Heart right ventricle (tissue), 16 donors: ENCODE measurements at regions not wholly inside any gene's neighbourhood (a gene's known extent, or its start where the extent isn't known, plus 50 kb on each side); places are given as distances from the start of the nearest gene placed in this dataset.

ENCODE experiments used
- ATAC-seq, 8 donors: fragments of 200-7000 bp; cut with Tn5 transposase; one replicate each; pipeline ENCODE4 v1.9.1; 2020; ENCODE audit warnings: mild to moderate bottlenecking in 8 of 8, moderate library complexity in 8 of 8, moderate number of reproducible peaks in 1 of 8
- DNase-seq, 2 donors: peaks; one replicate each; pipeline ENCODE4 v3.0.0-alpha.2; 2020
- H3K27ac ChIP-seq, 10 donors: fragments of 200-600 bp; sonication (generic) in 2 of 10; one replicate each; pipeline versions ENCODE4 v1.5.0 to v1.8.0; 2020 to 2022; ENCODE audit warnings: mild to moderate bottlenecking in 3 of 10
- H3K27me3 ChIP-seq, 7 donors: fragments of 200-600 bp; one replicate each; pipeline ENCODE4 v1.8.0; 2021 to 2022; ENCODE audit warnings: mild to moderate bottlenecking in 2 of 7
- H3K36me3 ChIP-seq, 9 donors: fragments of 200-600 bp; sonication (generic) in 1 of 9; one replicate each; pipeline versions ENCODE4 v1.5.0 to v1.8.0; 2020 to 2022; ENCODE audit warnings: mild to moderate bottlenecking in 2 of 9
- H3K4me1 ChIP-seq, 9 donors: fragments of 200-600 bp; sonication (generic) in 1 of 9; one replicate each; pipeline versions ENCODE4 v1.5.0 to v1.8.0; 2020 to 2022; ENCODE audit warnings: mild to moderate bottlenecking in 4 of 9
- H3K4me3 ChIP-seq, 10 donors: fragments of 200-600 bp; sonication (generic) in 2 of 10; one replicate each; pipeline versions ENCODE4 v1.5.0 to v1.8.0; 2020 to 2022; ENCODE audit warnings: mild to moderate bottlenecking in 7 of 10, moderate library complexity in 2 of 10
- H3K9me3 ChIP-seq, 11 donors: fragments of 200-600 bp in 10 of 11; sonication (generic) in 2 of 11; one replicate each; pipeline versions ENCODE4 v1.5.0 to v1.8.0; 2013 to 2022; ENCODE audit warnings: mild to moderate bottlenecking in 2 of 11, control low read depth in 1 of 11, moderate library complexity in 1 of 11
- WGBS, 2 donors: extraction: QIAGEN DNeasy Blood & Tissue Kit; methylation state at CpG; one replicate each; pipeline ENCODE4 v1.1.7; 2013; ENCODE audit warnings: inconsistent platforms in 1 of 2; 5-methylcytosine and 5-hydroxymethylcytosine counted together
- intact Hi-C, 10 donors: fragments of 100-400 bp; cut with DNase I; formaldehyde crosslinking; loops; one replicate each; pipeline versions ENCODE4 v1.11.1 to v1.14.2; 2022
- TF ChIP-seq, protein P1 (sequence below), 9 donors: fragments of 200-600 bp; sonication (generic) in 2 of 9; IDR thresholded peaks; one replicate each; pipeline versions ENCODE4 v1.5.0 to v1.8.0; 2021 to 2022; ENCODE audit warnings: antibody characterized with exemption in 9 of 9, mild to moderate bottlenecking in 5 of 9, moderate library complexity in 1 of 9
- donor health status: Arrhythmogenic right ventricular cardiomyopathy.
- donor health status: ischemic (EF 13 %, LVEDD 7.1; RV severe dilation, severe dysfunction).
- donor health status: healthy with polysubstance abuse.
- donor health status: DM: no; HTN: yes; CAD: no.
- donor health status: DM: no; HTN: no; CAD: no.
- donor health status: ischemic (EF 25% LVEDD 6.9; RV normal size, moderate dysfunction).
- donor health status: ischemic (EF 25% LVEDD 5.7; RV mildly dilated, moderate dysfunction).
- donor health status: healthy.
- donor health status: DM: yes; HTN: yes; CAD: no.
- donor health status: Ischemic cardiomyopathy.
- donor health status: ischemic (EF 35%, LVEDD 5.7; RV mildly dilated, moderate dysfunction).
- donor health status: nonischemic (EF 11% LVEDD 7.7; RV severe dilation, severe dysfunction).
- donor health status: DM: yes; HTN: yes; CAD: no.
- donor health status: PGD.
- donor health status: ischemic (EF 29% LVEDD 5.4; RV normal size, mild dysfunction).
- donor health status: nonischemic (EF 23%, LVEDD 6.1; RV moderate dilation, normal function).

DNA sequence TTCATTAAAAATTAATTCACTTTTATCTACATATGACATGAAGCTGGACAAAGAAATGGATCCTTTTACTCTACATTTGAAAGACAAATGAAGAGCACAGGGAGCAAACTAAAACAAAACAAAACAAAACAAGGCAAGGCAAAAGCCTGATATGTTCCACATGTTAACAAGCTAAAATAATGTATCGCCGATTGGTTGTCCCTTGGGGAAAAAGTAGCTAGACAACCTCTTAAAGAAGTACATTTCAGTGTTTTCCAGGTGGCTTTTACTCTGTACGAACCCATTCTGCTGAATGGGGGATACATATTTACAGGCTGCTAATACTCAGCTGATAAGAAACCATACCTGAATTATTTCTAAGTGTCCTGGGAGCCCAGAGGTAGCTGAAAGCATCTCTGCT lies 493.0 kb upstream of the TBL1XR1 start:
- intact Hi-C loops = no loop called here
- H3K27ac ChIP-seq = no peak overlapping the region
- H3K9me3 ChIP-seq = no peaks in the 10 kb centered on the region
- TF ChIP-seq, protein P1, sequence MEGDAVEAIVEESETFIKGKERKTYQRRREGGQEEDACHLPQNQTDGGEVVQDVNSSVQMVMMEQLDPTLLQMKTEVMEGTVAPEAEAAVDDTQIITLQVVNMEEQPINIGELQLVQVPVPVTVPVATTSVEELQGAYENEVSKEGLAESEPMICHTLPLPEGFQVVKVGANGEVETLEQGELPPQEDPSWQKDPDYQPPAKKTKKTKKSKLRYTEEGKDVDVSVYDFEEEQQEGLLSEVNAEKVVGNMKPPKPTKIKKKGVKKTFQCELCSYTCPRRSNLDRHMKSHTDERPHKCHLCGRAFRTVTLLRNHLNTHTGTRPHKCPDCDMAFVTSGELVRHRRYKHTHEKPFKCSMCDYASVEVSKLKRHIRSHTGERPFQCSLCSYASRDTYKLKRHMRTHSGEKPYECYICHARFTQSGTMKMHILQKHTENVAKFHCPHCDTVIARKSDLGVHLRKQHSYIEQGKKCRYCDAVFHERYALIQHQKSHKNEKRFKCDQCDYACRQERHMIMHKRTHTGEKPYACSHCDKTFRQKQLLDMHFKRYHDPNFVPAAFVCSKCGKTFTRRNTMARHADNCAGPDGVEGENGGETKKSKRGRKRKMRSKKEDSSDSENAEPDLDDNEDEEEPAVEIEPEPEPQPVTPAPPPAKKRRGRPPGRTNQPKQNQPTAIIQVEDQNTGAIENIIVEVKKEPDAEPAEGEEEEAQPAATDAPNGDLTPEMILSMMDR (IDR thresholded peaks at IDR 0.05) = no peak
- no peak for ATAC-seq
- peaks cover 0 to 19% (median 12%) of the 10 kb centered on the region in 9 donors for H3K4me1 ChIP-seq
- DNase-seq = no peak
- no peaks in the 10 kb centered on the region for H3K27me3 ChIP-seq
- H3K36me3 ChIP-seq = no peaks in the 10 kb centered on the region
- H3K4me3 ChIP-seq = no peak overlapping the region
- 78 to 86% methylated on average over 3 of the region's 3 CpGs for WGBS, 2 donors

DNA sequence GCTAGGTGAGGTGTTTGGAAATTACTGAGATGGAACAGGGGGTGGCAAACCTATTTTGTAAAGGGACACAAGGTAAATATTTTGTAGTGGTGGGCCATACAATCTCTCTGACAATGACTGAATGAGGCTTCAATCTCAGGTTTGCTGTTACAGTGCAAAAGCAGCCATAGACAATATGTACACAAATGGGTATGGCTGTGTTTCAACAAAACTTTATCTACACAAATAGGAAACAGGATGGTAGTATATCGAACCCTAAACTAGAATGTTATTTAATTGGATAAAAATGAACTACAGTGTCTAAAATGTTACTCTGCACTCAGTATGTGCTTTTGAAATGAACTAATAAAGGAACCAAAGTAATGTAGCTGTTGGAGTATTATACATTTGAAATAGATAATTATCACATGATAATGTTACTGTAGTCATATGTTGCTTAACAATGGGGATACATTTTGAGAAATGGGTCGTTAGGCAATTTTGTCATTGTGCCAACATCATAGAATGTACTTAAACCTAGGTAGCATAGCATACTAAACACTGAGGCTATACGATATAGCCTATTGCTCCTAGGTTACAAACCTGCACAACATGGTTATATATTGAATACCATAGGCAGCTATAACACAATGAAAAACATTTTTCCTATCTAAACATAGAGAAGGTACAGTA lies 495.2 kb upstream of the TBL1XR1 start:
- TF ChIP-seq, protein P1 (IDR thresholded peaks at IDR 0.05) = no peak
- no peak for DNase-seq
- no peak overlapping the region for H3K4me3 ChIP-seq
- intact Hi-C loops = no loop called here
- H3K27ac ChIP-seq = no peak overlapping the region
- 69% methylated on average over 3 of the region's 3 CpGs for WGBS, 2 donors
- H3K36me3 ChIP-seq = no peaks in the 10 kb centered on the region
- no peaks in the 10 kb centered on the region for H3K9me3 ChIP-seq
- H3K27me3 ChIP-seq = no peaks in the 10 kb centered on the region
- no peak for ATAC-seq
- H3K4me1 ChIP-seq = peaks cover 0 to 19% (median 12%) of the 10 kb centered on the region in 9 donors

DNA sequence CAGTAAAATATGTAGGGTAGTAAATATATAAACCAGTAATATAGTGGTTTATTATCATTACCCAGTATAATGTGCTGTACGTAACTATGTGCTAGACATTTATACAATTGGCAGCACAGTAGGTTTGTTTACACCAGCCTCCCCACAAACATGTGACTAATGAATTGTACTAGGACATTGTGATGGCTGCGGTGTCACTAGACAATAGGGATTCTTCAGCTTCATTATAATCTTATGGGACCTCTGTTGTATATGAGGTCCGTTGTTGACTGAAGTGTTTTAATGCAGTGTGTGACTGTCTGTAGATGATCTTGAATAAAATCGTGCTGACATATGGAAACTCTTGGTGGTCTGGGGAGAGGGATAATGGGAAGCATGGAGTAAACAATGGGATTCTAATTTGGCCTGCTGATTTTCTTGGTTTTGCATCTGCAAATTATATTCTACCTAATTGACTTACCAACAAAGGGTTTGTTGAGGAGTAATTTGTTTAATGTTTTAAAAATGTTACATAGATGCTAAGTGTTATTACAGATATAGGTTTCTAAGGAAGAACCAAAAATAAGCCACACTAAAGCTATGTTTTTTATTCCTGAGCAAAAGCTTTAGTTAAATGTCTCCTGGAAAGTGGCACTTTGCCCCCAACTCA lies 496.5 kb upstream of the TBL1XR1 start:
- H3K27me3 ChIP-seq = no peaks in the 10 kb centered on the region
- WGBS, 2 donors = 69 to 73% methylated on average over 4 of the region's 4 CpGs
- intact Hi-C loops = no loop called here
- H3K27ac ChIP-seq = peak overlapping the region in 4 of 10 donors; percentile 26 to 66 (median 56)
- TF ChIP-seq, protein P1 (IDR thresholded peaks at IDR 0.05) = no peak
- H3K9me3 ChIP-seq = no peaks in the 10 kb centered on the region
- H3K4me3 ChIP-seq = no peak overlapping the region
- DNase-seq = no peak
- H3K36me3 ChIP-seq = no peaks in the 10 kb centered on the region
- H3K4me1 ChIP-seq = peaks cover 0 to 19% (median 12%) of the 10 kb centered on the region in 9 donors
- ATAC-seq = peak in 1 of 8 donors; percentile 13

DNA sequence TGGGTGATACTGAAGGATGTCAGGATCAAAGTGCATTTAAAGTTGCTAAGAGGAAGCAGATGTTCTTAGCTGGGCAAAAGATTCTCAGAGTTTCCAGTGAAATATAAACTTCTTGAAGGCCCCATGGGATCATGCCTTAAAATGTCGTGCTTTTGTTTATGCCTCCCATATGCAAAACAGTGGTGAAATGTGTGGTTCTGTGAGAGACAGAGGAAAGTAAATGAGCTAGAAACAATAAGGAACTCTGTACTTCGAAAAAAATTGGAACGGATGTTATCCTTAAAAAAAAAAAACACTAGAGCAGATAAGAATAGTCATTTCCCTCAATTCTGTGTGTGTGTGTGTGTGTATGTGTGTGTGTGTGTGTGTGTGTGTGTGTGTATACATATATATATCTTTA lies 497.0 kb upstream of the TBL1XR1 start:
- peaks cover 0 to 19% (median 12%) of the 10 kb centered on the region in 9 donors for H3K4me1 ChIP-seq
- intact Hi-C loops = no loop called here

More for the DNA sequence above, 497.0 kb upstream of the TBL1XR1 start:
- Histone ChIP-seq H3K27me3 (no peaks in the 10 kb centered on the region), H3K4me3 (no peak overlapping the region), H3K9me3 (no peaks in the 10 kb centered on the region), H3K36me3 (no peaks in the 10 kb centered on the region), H3K27ac (peak overlapping the region in 4 of 10 donors; percentile 26 to 66 (median 56))
- DNase-seq (peak in 1 of 2 donors; percentile 20), ATAC-seq (peak in 6 of 8 donors; percentile 29 to 86 (median 64))
- TF ChIP-seq, protein P1 (IDR thresholded peaks at IDR 0.05) = no peak
- WGBS, 2 donors = 27 to 46% methylated on average over 3 of the region's 3 CpGs
